A549 (cell line): ENCODE measurements at regions not wholly inside any gene's neighbourhood (a gene's known extent, or its start where the extent isn't known, plus 50 kb on each side); places are given as distances from the start of the nearest gene placed in this dataset.
"Not testable (repeated sequence)": the region's sequence is repeated elsewhere in the genome, so short reads cannot be mapped to it uniquely, and the experiment has no call there.

Source experiments
- ATAC-seq, 2 experiments: fragments of 200-7000 bp in 1 of 2; fragments of >200 bp in 1 of 2; cut with Nextera tagmentation in 1 of 2; cut with Tn5 transposase in 1 of 2; 3 replicates each; pipeline versions ENCODE4 v1.8.0 to v1.9.1; 2018 to 2020; ENCODE audit warnings: mild to moderate bottlenecking in 1 of 2, moderate library complexity in 1 of 2
- CTCF ChIA-PET: fragments of 300-600 bp; sonication (Branson Sonifier 250); formaldehyde crosslinking; extraction: SDS; loops from one replicate; lab custom pipeline; 2021; ENCODE audit warnings: antibody characterized with exemption, inconsistent platforms; lab: Yijun Ruan, JAX
- POLR2A ChIA-PET: fragments of 350-600 bp; formaldehyde crosslinking; extraction: SDS; loops from one replicate; lab custom pipeline; 2021; ENCODE audit warnings: antibody characterized with exemption, inconsistent platforms; lab: Yijun Ruan, JAX
- DNase-seq, 2 experiments: peaks; one replicate each; pipeline versions ENCODE4 v3.0.0 to v3.0.0-alpha.2; 2011 to 2016; ENCODE audit warnings: low read depth in 1 of 2, low spot score in 1 of 2
- FAIRE-seq: peaks from 2 replicates; lab custom pipeline; 2011; peaks lifted over from hg19 to GRCh38; lab: Jason Lieb, UNC
- H3K27ac ChIP-seq, 2 experiments: fragments of >200 bp; sonication (Bioruptor Twin); formaldehyde crosslinking; 3 replicates each; pipeline ENCODE4 v1.5.1; 2016 to 2017
- H3K4me1 ChIP-seq: fragments of >200 bp; sonication (Bioruptor Twin); formaldehyde crosslinking; 3 replicates; pipeline ENCODE4 v1.6.1; 2016
- H3K4me2 ChIP-seq: fragments of >200 bp; sonication (Bioruptor Twin); formaldehyde crosslinking; 3 replicates; pipeline ENCODE4 v1.6.1; 2016
- H3K4me3 ChIP-seq: fragments of >200 bp; sonication (Bioruptor Twin); formaldehyde crosslinking; 3 replicates; pipeline ENCODE4 v1.5.1; 2016
- H3K9me3 ChIP-seq: fragments of >200 bp; sonication (Bioruptor Twin); formaldehyde crosslinking; 3 replicates; pipeline ENCODE4 v1.6.1; 2016
- BHLHE40 ChIP-seq: IDR thresholded peaks from 2 replicates; pipeline ENCODE4 v1.6.1; 2012; ENCODE audit warnings: low read depth, low read length, inconsistent platforms
- CBX2 ChIP-seq: fragments of 200-600 bp; sonication (generic); IDR thresholded peaks from 2 replicates; pipeline ENCODE4 v1.6.1; 2016; ENCODE audit warnings: low read depth, mild to moderate bottlenecking, borderline replicate concordance
- CBX8 ChIP-seq: fragments of 200-600 bp; sonication (generic); IDR thresholded peaks from 2 replicates; pipeline ENCODE4 v1.6.1; 2016
- CEBPB ChIP-seq, 2 experiments: fragments of >200 bp in 1 of 2; sonication (Bioruptor Twin) in 1 of 2; formaldehyde crosslinking in 1 of 2; IDR thresholded peaks; 2 replicates each; pipeline ENCODE4 v1.6.1; 2012 to 2016
- E2F6 ChIP-seq: IDR thresholded peaks from 2 replicates; pipeline ENCODE4 v1.6.1; 2012; ENCODE audit warnings: low read depth, borderline replicate concordance
- EHMT2 ChIP-seq: fragments of 200-600 bp; sonication (generic); IDR thresholded peaks from 2 replicates; pipeline ENCODE4 v1.6.1; 2016; ENCODE audit warnings: antibody characterized with exemption, low read depth, mild to moderate bottlenecking, moderate library complexity
- FOSB ChIP-seq: fragments of 250-450 bp; sonication (Bioruptor Pico); IDR thresholded peaks from 2 replicates; pipeline ENCODE4 v1.5.0; 2020; ENCODE audit warnings: mild to moderate bottlenecking, moderate library complexity
- GATA3 ChIP-seq: IDR thresholded peaks from 2 replicates; pipeline ENCODE4 v1.6.1; 2012; ENCODE audit warnings: borderline replicate concordance
- HEYL ChIP-seq: fragments of 250-450 bp; sonication (Bioruptor Pico); IDR thresholded peaks from 2 replicates; pipeline ENCODE4 v1.8.0; 2021; ENCODE audit warnings: mild to moderate bottlenecking, moderate library complexity
- HMGXB4 ChIP-seq: fragments of 250-450 bp; sonication (Bioruptor Pico); IDR thresholded peaks from 2 replicates; pipeline ENCODE4 v1.5.0; 2021; ENCODE audit warnings: mild to moderate bottlenecking, moderate library complexity, borderline replicate concordance
- MAFK ChIP-seq: fragments of 450-650 bp; IDR thresholded peaks from 2 replicates; pipeline ENCODE4 v1.6.1; 2014; ENCODE audit not compliant: partially characterized antibody
- MAX ChIP-seq: IDR thresholded peaks from 2 replicates; pipeline ENCODE4 v1.6.1; 2012
- MYC ChIP-seq: IDR thresholded peaks from 2 replicates; pipeline ENCODE4 v1.6.1; 2012; ENCODE audit warnings: mild to moderate bottlenecking, inconsistent platforms, low read length, improper control_type of control experiment, borderline replicate concordance
- PBX3 ChIP-seq: IDR thresholded peaks from 2 replicates; pipeline ENCODE4 v1.6.1; 2012
- POLR2A ChIP-seq: IDR thresholded peaks from 2 replicates; pipeline ENCODE4 v1.6.1; 2012; ENCODE audit warnings: mild to moderate bottlenecking, low read length
- RCOR1 ChIP-seq: fragments of 150-350 bp; IDR thresholded peaks from 2 replicates; pipeline ENCODE4 v1.6.1; 2014; ENCODE audit warnings: antibody characterized with exemption, low read length, low read depth
- SREBF2 ChIP-seq: fragments of 450-650 bp; IDR thresholded peaks from 2 replicates; pipeline ENCODE4 v1.6.1; 2014; ENCODE audit warnings: mild to moderate bottlenecking, moderate library complexity
- ZSCAN20 ChIP-seq: fragments of 250-450 bp; sonication (Bioruptor Pico); IDR thresholded peaks from 2 replicates; pipeline ENCODE4 v1.8.0; 2022; ENCODE audit warnings: mild to moderate bottlenecking, moderate library complexity
- WGBS: methylation state at CpG from one replicate; pipeline ENCODE4 v1.1.6; 2017; ENCODE audit errors: missing lambda C conversion rate; 5-methylcytosine and 5-hydroxymethylcytosine counted together

- no peak for TF ChIP-seq MAFK
- TF ChIP-seq, all 56 proteins: peak for 0
Measured at GRCh38 chr10:64786989-64787388, 1265.8 kb downstream of the REEP3 start (continued).

GRCh38 chr10:64795847-64796246 is 1274.6 kb downstream of the REEP3 start:
- CTCF ChIA-PET = no interaction called here
- no peak overlapping the region for H3K4me2 ChIP-seq
- FAIRE-seq (no peak), ATAC-seq (no peak), DNase-seq (no peak)
- no peak overlapping the region for H3K27ac ChIP-seq
- H3K9me3 ChIP-seq = no peaks in the 10 kb centered on the region
- POLR2A ChIA-PET = no interaction called here
- no peak overlapping the region for H3K4me3 ChIP-seq
- 28% methylated on average over 3 of the region's 3 CpGs for WGBS
- H3K4me1 ChIP-seq = no peaks in the 10 kb centered on the region
- peak; percentile 44 for TF ChIP-seq MAFK
- no peak for TF ChIP-seq CBX8

- Histone ChIP-seq H3K4me3 (no peak overlapping the region), H3K4me1 (no peaks in the 10 kb centered on the region), H3K4me2 (no peak overlapping the region), H3K27ac (no peak overlapping the region), H3K9me3 (no peaks in the 10 kb centered on the region)
- WGBS = 13% methylated on average over 1 of the region's 1 CpG
- TF ChIP-seq BHLHE40 (no peak), CBX2 (no peak), EHMT2 (no peak), E2F6 (no peak), HEYL (CRISPR knock-in tag) (no peak), HMGXB4 (CRISPR knock-in tag) (no peak), SREBF2 (no peak), MAX (no peak), MYC (no peak), GATA3 (no peak), FOSB (CRISPR knock-in tag) (no peak), ZSCAN20 (CRISPR knock-in tag) (no peak), POLR2A (no peak), RCOR1 (no peak), PBX3 (no peak), CEBPB (IDR thresholded peaks at IDR 0.05) (no peak)
- DNase-seq = no peak
- CTCF ChIA-PET = no interaction called here
- ATAC-seq = no peak
- POLR2A ChIA-PET = no interaction called here
- no peak for FAIRE-seq
Measured at GRCh38 chr10:64798297-64798696, 1277.1 kb downstream of the REEP3 start.

GRCh38 chr10:64808233-64808632 is 1287.0 kb downstream of the REEP3 start:
- H3K27ac ChIP-seq, H3K9me3 ChIP-seq, POLR2A ChIA-PET, FAIRE-seq, ATAC-seq, H3K4me1 ChIP-seq, CTCF ChIA-PET, H3K4me3 ChIP-seq, DNase-seq, H3K4me2 ChIP-seq: not testable (repeated sequence)
